ENCODE measurements at regions not wholly inside any gene's neighbourhood (a gene's known extent, or its start where the extent isn't known, plus 50 kb on each side); places are given as distances from the start of the nearest gene placed in this dataset.

- H4K20me1 ChIP-seq (replicated peaks; ENCODE audit: control insufficient read depth, insufficient read depth, low read length), result no peaks in the 10 kb centered on the region
- H3K9me1 ChIP-seq (ENCODE audit: control insufficient read depth, insufficient read depth, low read length), result no peaks in the 10 kb centered on the region
- H3K4me1 ChIP-seq (replicated peaks in 1 of 2; ENCODE audit: control insufficient read depth in 2 of 2, insufficient read depth in 2 of 2, low read length in 2 of 2), result no peaks in the 10 kb centered on the region
- DNase-seq (ENCODE audit: extremely low read depth in 1 of 4, low spot score in 3 of 4), result no peak
- ChIA-PET POLR2A (no interaction called here), CTCF (ENCODE audit: low intra/inter-chr PET ratio) (no interaction called here)
- H3K36me3 ChIP-seq (ENCODE audit: control insufficient read depth, insufficient read depth, low read length), result no peaks in the 10 kb centered on the region
- H3K79me2 ChIP-seq (ENCODE audit: control insufficient read depth, insufficient read depth, low read length), result no peaks in the 10 kb centered on the region
- no peak overlapping the region for H3K9ac ChIP-seq (ENCODE audit: insufficient read depth in 1 of 2, low read depth in 2 of 2, low read length in 2 of 2)
- in situ Hi-C loops (cut with MboI) (no loop called here), intact Hi-C loops (cut with micrococcal nuclease) (no loop called here)
- H3K4me3 ChIP-seq, result no peak overlapping the region
- no peak for ATAC-seq
- H3K4me2 ChIP-seq (ENCODE audit: insufficient read depth, low read length), result no peak overlapping the region
- 0% methylated on average over 2 of the region's 2 CpGs for WGBS (ENCODE audit: insufficient coverage, low coverage, missing lambda C conversion rate)
- no peaks in the 10 kb centered on the region for H3K27me3 ChIP-seq (ENCODE audit: control insufficient read depth in 2 of 2, insufficient read depth in 2 of 2, low read length in 2 of 2)
- H3K27ac ChIP-seq (ENCODE audit: extremely low read depth, low read depth, low read length), result no peak overlapping the region
- H3K9me3 ChIP-seq (replicated peaks; ENCODE audit: control insufficient read depth, insufficient read depth, low read depth, low read length), result no peaks in the 10 kb centered on the region
- TF ChIP-seq NFIC (IDR thresholded peaks at IDR 0.05), result 0 out of 2 replicates have a peak, but pooled peaks have one; percentile 13
- TF ChIP-seq RBM17 (IDR thresholded peaks at IDR 0.05; ENCODE audit: borderline replicate concordance, low read depth, low read length), result no peak
- FAIRE-seq, result no peak
- BruUV-seq (replicated peaks), result no TSS peak
- H2AFZ ChIP-seq (ENCODE audit: low read depth, low read length), result no peak overlapping the region
Measured at GRCh38 chr2:221203856-221204255, 368.2 kb downstream of the EPHA4 start.

GRCh38 chr2:221204699-221205098, 367.4 kb downstream of the EPHA4 start:
- no peaks in the 10 kb centered on the region for H3K36me3 ChIP-seq (ENCODE audit: control insufficient read depth, insufficient read depth, low read length)
- H3K4me3 ChIP-seq, result no peak overlapping the region
- no peaks in the 10 kb centered on the region for H3K4me1 ChIP-seq (replicated peaks in 1 of 2; ENCODE audit: control insufficient read depth in 2 of 2, insufficient read depth in 2 of 2, low read length in 2 of 2)
- no peak overlapping the region for H3K4me2 ChIP-seq (ENCODE audit: insufficient read depth, low read length)
- H2AFZ ChIP-seq (ENCODE audit: low read depth, low read length), result no peak overlapping the region
- DNase-seq (ENCODE audit: extremely low read depth in 1 of 4, low spot score in 3 of 4) (no peak), ATAC-seq (no peak), FAIRE-seq (no peak)
- no peaks in the 10 kb centered on the region for H3K9me3 ChIP-seq (replicated peaks; ENCODE audit: control insufficient read depth, insufficient read depth, low read depth, low read length)
- intact Hi-C loops (cut with micrococcal nuclease), result no loop called here
- ChIA-PET POLR2A (no interaction called here), CTCF (ENCODE audit: low intra/inter-chr PET ratio) (no interaction called here)
- in situ Hi-C loops (cut with MboI), result no loop called here
- WGBS (ENCODE audit: insufficient coverage, low coverage, missing lambda C conversion rate), result 0% methylated on average over 2 of the region's 2 CpGs
- H4K20me1 ChIP-seq (replicated peaks; ENCODE audit: control insufficient read depth, insufficient read depth, low read length), result no peaks in the 10 kb centered on the region
- no peaks in the 10 kb centered on the region for H3K27me3 ChIP-seq (ENCODE audit: control insufficient read depth in 2 of 2, insufficient read depth in 2 of 2, low read length in 2 of 2)
- no peaks in the 10 kb centered on the region for H3K79me2 ChIP-seq (ENCODE audit: control insufficient read depth, insufficient read depth, low read length)
- no peak overlapping the region for H3K9ac ChIP-seq (ENCODE audit: insufficient read depth in 1 of 2, low read depth in 2 of 2, low read length in 2 of 2)
- BruUV-seq (replicated peaks), result no TSS peak
- H3K9me1 ChIP-seq (ENCODE audit: control insufficient read depth, insufficient read depth, low read length), result no peaks in the 10 kb centered on the region
- no peak overlapping the region for H3K27ac ChIP-seq (ENCODE audit: extremely low read depth, low read depth, low read length)
- TF ChIP-seq MBD2 (IDR thresholded peaks at IDR 0.05; ENCODE audit: borderline replicate concordance, low read depth), result no peak
- TF ChIP-seq PATZ1 (CRISPR knock-in tag; IDR thresholded peaks at IDR 0.05; ENCODE audit: borderline replicate concordance), result no peak
- TF ChIP-seq NONO (IDR thresholded peaks at IDR 0.05; ENCODE audit: low read depth in 2 of 2, low read length in 1 of 2), result no peak
- no peak for TF ChIP-seq NCOA6 (IDR thresholded peaks at IDR 0.05)
- TF ChIP-seq, protein P1, sequence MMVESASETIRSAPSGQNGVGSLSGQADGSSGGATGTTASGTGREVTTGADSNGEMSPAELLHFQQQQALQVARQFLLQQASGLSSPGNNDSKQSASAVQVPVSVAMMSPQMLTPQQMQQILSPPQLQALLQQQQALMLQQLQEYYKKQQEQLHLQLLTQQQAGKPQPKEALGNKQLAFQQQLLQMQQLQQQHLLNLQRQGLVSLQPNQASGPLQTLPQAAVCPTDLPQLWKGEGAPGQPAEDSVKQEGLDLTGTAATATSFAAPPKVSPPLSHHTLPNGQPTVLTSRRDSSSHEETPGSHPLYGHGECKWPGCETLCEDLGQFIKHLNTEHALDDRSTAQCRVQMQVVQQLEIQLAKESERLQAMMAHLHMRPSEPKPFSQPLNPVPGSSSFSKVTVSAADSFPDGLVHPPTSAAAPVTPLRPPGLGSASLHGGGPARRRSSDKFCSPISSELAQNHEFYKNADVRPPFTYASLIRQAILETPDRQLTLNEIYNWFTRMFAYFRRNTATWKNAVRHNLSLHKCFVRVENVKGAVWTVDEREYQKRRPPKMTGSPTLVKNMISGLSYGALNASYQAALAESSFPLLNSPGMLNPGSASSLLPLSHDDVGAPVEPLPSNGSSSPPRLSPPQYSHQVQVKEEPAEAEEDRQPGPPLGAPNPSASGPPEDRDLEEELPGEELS (CRISPR knock-in tag; IDR thresholded peaks at IDR 0.05; ENCODE audit: borderline replicate concordance), result no peak
- no peak for TF ChIP-seq KDM1A (IDR thresholded peaks at IDR 0.05)
- TF ChIP-seq GABPB1 (CRISPR knock-in tag; IDR thresholded peaks at IDR 0.05), result no peak
- no peak for TF ChIP-seq ZNF197 (CRISPR knock-in tag; IDR thresholded peaks at IDR 0.05; ENCODE audit: low read depth)
- TF ChIP-seq MAFK (IDR thresholded peaks at IDR 0.05; ENCODE audit: low read length), result no peak
- no peak for TF ChIP-seq PYGO2 (tag; IDR thresholded peaks at IDR 0.05)
- no peak for TF ChIP-seq NR4A1 (CRISPR knock-in tag; IDR thresholded peaks at IDR 0.05)
- TF ChIP-seq NR4A1 (tag; IDR thresholded peaks at IDR 0.05), result no peak
- TF ChIP-seq NFE2 (IDR thresholded peaks at IDR 0.05; ENCODE audit: low read depth), result no peak

Data from K562 (cell line).